Adrenal gland (tissue), 9 donors: ENCODE measurements at regions not wholly inside any gene's neighbourhood (a gene's known extent, or its start where the extent isn't known, plus 50 kb on each side); places are given as distances from the start of the nearest gene placed in this dataset.

Experiments used
- DNase-seq, 7 donors: peaks; one replicate each; pipeline ENCODE4 v3.0.0-alpha.2; 2019 to 2020
- H3K27ac ChIP-seq, 5 donors: fragments of 200-600 bp; sonication (generic) in 4 of 5; 1 replicate in 3 of 5; 2 replicates in 2 of 5; pipeline versions ENCODE4 v1.5.1 to v1.8.0; 2016 to 2020; ENCODE audit warnings: mild to moderate bottlenecking in 1 of 5
- H3K27me3 ChIP-seq: fragments of 200-600 bp; 2 replicates; pipeline ENCODE4 v1.8.0; 2021
- H3K36me3 ChIP-seq, 2 donors: fragments of 200-600 bp; replicated peaks in 1 of 2; 1 replicate in 1 of 2; 2 replicates in 1 of 2; pipeline versions ENCODE4 v1.5.1 to v1.8.0; 2018 to 2022
- H3K4me1 ChIP-seq, 2 donors: fragments of 200-600 bp; replicated peaks in 1 of 2; 1 replicate in 1 of 2; 2 replicates in 1 of 2; pipeline versions ENCODE4 v1.5.1 to v1.8.0; 2018 to 2021
- H3K4me3 ChIP-seq, 4 donors: fragments of 200-600 bp; sonication (generic) in 3 of 4; one replicate each; pipeline ENCODE4 v1.5.1; 2016 to 2018
- H3K9me3 ChIP-seq, 3 donors: fragments of 200-600 bp; sonication (generic) in 1 of 3; replicated peaks in 1 of 3; 1 replicate in 2 of 3; 2 replicates in 1 of 3; pipeline versions ENCODE4 v1.5.1 to v1.8.0; 2016 to 2021
- POLR2A ChIP-seq, 2 donors: fragments of 450-650 bp; IDR thresholded peaks; one replicate each; pipeline ENCODE4 v1.6.1; 2017; ENCODE audit warnings: antibody characterized with exemption in 2 of 2, mild to moderate bottlenecking in 2 of 2, moderate library complexity in 1 of 2
- WGBS, 4 donors: extraction: QIAGEN DNeasy Blood & Tissue Kit in 2 of 4; methylation state at CpG; one replicate each; pipeline versions ENCODE4 v1.1.5 to v1.1.7; 2013 to 2017; 5-methylcytosine and 5-hydroxymethylcytosine counted together
- intact Hi-C, 2 donors: fragments of 100-400 bp; cut with DNase I; formaldehyde crosslinking; loops; one replicate each; pipeline versions ENCODE4 v1.14.1 to v1.15.0; 2022 to 2023
- TF ChIP-seq, protein P1 (sequence below), 6 experiments: fragments of 450-650 bp in 4 of 6; fragments of 200-600 bp in 2 of 6; sonication (generic) in 1 of 6; IDR thresholded peaks; 1 replicate in 5 of 6; 2 replicates in 1 of 6; pipeline versions ENCODE4 v1.5.1 to v1.8.0; 2016 to 2021; ENCODE audit warnings: antibody characterized with exemption in 6 of 6, mild to moderate bottlenecking in 2 of 6, moderate library complexity in 1 of 6
- donor health status: healthy with polysubstance abuse.
- donor health status: Bipolar disorder and iron deficiency.
- donor health status: DM: yes; HTN: yes; CAD: no.
- donor health status: DM: no; HTN: no; CAD: no.
- donor health status: DM: no; HTN: no; CAD: no.

DNA sequence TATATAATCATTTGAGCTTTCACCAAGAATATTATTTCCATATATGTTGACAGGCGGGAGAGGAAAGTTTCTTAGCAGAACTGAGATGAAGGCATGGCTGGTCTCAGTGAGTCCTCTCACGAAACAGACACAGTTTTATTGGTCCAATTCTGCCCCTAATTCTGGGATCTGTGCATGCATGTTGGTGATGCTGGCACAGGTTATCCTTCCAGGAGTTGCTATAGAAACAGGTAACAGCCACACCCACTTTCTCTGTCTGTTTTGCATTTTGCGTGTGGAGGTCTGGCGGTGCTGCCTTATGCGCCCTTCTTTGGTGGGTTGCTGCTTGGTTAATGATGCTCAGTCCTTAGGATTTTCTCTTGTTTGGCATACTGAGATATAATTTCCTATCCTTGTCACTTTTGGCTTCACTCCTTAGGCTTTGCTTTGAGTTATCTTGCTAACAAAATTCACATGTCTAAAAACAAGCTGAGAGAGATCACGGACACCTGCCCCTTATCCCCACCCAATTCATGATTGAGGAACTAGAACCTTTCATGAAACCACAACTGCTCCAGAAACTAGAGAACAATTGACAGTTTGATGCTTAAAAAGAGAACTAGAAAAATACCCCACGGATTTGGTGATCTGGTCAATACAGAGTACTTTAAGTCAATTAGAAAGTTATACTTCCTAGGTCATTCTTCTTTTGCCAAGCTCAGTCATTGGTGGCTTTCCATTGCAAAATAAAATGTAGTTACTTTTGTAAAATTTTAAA, 189.3 kb downstream of the FAT3 start:
- WGBS, 4 donors: 78 to 87% (median 81%) methylated on average over 7 of the region's 7 CpGs
- TF ChIP-seq, protein P1, sequence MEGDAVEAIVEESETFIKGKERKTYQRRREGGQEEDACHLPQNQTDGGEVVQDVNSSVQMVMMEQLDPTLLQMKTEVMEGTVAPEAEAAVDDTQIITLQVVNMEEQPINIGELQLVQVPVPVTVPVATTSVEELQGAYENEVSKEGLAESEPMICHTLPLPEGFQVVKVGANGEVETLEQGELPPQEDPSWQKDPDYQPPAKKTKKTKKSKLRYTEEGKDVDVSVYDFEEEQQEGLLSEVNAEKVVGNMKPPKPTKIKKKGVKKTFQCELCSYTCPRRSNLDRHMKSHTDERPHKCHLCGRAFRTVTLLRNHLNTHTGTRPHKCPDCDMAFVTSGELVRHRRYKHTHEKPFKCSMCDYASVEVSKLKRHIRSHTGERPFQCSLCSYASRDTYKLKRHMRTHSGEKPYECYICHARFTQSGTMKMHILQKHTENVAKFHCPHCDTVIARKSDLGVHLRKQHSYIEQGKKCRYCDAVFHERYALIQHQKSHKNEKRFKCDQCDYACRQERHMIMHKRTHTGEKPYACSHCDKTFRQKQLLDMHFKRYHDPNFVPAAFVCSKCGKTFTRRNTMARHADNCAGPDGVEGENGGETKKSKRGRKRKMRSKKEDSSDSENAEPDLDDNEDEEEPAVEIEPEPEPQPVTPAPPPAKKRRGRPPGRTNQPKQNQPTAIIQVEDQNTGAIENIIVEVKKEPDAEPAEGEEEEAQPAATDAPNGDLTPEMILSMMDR (IDR thresholded peaks at IDR 0.05): no peak
- TF ChIP-seq POLR2A (IDR thresholded peaks at IDR 0.05): no peak
- Histone ChIP-seq H3K27me3 (no peaks in the 10 kb centered on the region), H3K4me1 (no peaks in the 10 kb centered on the region), H3K36me3 (no peaks in the 10 kb centered on the region), H3K4me3 (no peak overlapping the region), H3K27ac (no peak overlapping the region), H3K9me3 (no peaks in the 10 kb centered on the region)
- DNase-seq: no peak
- intact Hi-C loops: no loop called here

DNA sequence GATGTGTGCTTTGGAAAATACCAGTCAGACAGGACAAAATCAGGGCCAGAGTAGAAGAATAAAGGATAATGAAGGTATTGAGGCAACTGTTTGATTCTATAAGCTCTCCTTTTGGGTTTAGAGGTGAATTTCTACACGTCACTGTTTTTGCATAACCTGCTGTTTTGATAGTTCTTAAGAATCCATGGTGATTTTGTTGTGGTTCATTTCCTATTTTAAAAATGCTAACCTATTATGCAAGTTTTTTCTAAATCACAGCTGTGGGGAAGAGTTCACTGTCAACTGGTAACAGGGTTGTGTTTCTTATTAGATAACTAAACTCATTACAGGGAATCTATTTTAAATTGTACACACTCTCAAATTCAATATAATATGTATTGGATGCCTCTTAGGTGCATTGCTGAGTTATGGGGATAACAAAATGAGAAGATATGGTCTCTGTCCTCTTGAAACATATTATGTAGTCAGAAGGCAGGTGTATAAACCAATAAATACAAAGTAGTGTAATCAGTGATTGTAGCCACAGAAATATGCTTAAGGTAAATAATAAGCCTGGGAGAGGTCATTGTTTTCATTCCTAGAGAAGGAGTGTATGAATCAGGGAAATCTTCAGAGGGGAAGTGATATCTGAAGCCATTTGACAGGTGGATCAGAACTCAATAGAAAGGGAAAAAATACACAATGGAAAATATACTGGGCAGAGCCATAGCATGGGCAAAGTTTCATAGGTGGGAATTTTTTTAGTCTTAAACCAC, 192.5 kb downstream of the FAT3 start:
- Histone ChIP-seq H3K36me3 (no peaks in the 10 kb centered on the region), H3K4me3 (no peak overlapping the region), H3K27ac (no peak overlapping the region), H3K9me3 (no peaks in the 10 kb centered on the region), H3K27me3 (no peaks in the 10 kb centered on the region), H3K4me1 (no peaks in the 10 kb centered on the region)
- intact Hi-C loops: no loop called here
- WGBS, 4 donors: 73 to 84% (median 80%) methylated on average over 1 of the region's 1 CpG
- DNase-seq: no peak
- no peak for TF ChIP-seq POLR2A (IDR thresholded peaks at IDR 0.05)
- TF ChIP-seq, protein P1 (IDR thresholded peaks at IDR 0.05): no peak

DNA sequence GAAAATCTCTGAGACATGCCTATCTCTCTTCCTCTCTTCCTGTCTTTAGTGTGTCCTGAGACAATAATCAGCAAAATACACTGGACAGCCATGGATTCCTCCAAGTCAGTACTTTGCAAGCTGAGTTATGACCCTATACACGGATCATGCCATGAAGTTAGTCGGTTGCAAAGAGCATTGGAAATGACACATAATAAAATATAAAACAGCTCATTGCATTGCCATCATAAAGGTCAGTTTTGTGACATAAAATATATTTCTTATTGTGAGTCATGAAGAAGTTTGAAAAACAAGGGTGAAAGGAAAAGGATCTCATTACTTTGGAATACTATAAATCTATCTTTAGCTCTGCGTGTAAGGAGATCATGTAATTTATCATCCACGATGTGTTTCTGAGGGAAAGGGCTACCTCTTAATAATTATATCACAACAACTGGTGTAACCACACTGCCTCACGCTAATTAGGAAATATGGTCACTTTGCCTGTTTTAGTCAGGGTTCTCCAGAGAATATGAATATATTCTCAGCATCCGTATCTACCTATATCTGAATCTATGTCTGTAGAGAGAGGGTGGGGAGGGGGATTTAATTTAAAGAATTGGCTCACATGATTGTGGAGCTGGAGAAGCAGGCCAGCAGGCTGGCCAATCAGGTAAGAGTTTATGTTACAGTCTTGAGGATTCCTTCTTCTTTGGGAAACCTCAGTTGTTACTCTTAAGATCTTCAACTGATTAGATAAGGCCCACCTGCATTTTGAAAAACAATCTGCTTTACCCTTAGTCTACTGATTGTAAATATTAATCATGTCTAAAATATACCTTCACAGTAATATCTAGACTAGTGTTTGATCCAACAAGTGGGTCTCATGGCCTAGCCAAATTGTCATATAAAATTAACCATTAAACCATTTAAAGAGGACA, 198.8 kb downstream of the FAT3 start:
- WGBS, 4 donors: 69 to 78% (median 69%) methylated on average over 6 of the region's 6 CpGs
- TF ChIP-seq, protein P1 (IDR thresholded peaks at IDR 0.05): no peak
- TF ChIP-seq POLR2A (IDR thresholded peaks at IDR 0.05): no peak

DNA sequence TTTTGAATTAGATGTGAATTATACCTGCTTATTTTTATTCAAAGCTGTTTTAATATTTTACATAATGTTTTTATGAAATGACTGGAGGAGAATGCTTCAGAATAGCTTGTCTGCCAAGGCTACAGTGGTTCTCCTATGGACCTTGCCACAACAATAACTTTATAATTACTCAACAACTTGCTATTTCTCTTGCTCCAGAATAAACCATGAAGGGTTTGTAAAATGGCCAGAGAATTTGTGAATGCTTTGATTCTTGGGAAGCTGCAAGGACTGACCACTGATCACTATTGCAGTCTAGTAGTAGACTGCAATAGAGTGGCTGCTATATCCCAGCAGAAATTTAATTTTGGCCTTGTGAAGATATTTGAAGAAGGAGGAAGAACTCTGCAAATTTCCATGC, 199.7 kb downstream of the FAT3 start:
- Histone ChIP-seq H3K27ac (no peak overlapping the region), H3K27me3 (no peaks in the 10 kb centered on the region), H3K36me3 (no peaks in the 10 kb centered on the region), H3K4me3 (no peak overlapping the region), H3K9me3 (no peaks in the 10 kb centered on the region), H3K4me1 (no peaks in the 10 kb centered on the region)
- DNase-seq: no peak
- TF ChIP-seq POLR2A (IDR thresholded peaks at IDR 0.05): no peak
- TF ChIP-seq, protein P1 (IDR thresholded peaks at IDR 0.05): no peak
- intact Hi-C loops: no loop called here

More for the DNA sequence above, 198.8 kb downstream of the FAT3 start:
- Histone ChIP-seq H3K27ac (no peak overlapping the region), H3K27me3 (no peaks in the 10 kb centered on the region), H3K9me3 (no peaks in the 10 kb centered on the region), H3K36me3 (no peaks in the 10 kb centered on the region), H3K4me1 (no peaks in the 10 kb centered on the region), H3K4me3 (no peak overlapping the region)
- DNase-seq: no peak
- intact Hi-C loops: no loop called here
